ENCODE measurements at regions not wholly inside any gene's neighbourhood (a gene's known extent, or its start where the extent isn't known, plus 50 kb on each side); places are given as distances from the start of the nearest gene placed in this dataset.
A peak's percentile ranks its signal among the peaks of the same experiment; 100 is the strongest.

- FAIRE-seq: no peak
Observed at GRCh38 chr4:119932277-119932676, 134.4 kb downstream of the MAD2L1 start.

GRCh38 chr4:119930546-119930945, 136.1 kb downstream of the MAD2L1 start:
- no peak for FAIRE-seq

GRCh38 chr4:119921830-119922229, 144.8 kb downstream of the MAD2L1 start:
- FAIRE-seq: no peak

DNA sequence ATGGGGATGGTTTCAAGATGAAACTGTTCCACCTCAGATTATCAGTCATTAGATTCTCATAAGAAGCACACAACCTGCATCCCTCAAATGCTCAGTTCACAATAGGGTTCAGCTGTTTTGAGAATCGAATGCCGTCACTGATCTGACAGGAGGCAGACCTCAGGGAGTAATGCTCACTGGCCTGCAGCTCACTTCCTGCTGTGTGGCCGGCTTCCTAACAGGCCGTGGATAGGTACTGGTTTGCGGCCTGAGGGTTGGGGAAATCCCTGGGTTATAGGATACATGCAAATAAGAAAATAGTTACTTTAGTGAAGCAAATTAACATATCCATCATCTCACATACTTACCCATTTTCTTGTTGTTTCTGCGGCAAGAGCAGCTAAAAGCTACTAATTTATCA, 160.4 kb downstream of the MAD2L1 start:
- no peak for FAIRE-seq

DNA sequence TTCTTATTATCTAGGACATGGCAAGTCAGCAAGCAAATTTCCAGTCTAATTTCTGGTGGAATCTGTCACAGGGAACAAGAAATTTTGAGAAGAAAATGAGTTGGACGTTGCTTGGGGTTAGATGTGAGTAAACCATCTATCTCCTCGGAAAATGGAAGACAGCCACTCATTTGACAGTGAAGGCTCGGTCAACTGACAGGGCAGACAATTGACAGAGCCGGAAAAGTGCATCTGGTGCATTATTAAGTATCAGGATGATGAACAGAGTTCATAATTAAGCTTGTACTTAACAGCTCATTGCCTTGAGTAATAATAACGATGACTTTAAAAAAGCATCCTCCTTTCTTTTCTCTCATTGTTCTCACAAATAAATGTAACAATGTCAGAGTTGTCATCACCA, 168.4 kb downstream of the MAD2L1 start:
- FAIRE-seq: no peak

DNA sequence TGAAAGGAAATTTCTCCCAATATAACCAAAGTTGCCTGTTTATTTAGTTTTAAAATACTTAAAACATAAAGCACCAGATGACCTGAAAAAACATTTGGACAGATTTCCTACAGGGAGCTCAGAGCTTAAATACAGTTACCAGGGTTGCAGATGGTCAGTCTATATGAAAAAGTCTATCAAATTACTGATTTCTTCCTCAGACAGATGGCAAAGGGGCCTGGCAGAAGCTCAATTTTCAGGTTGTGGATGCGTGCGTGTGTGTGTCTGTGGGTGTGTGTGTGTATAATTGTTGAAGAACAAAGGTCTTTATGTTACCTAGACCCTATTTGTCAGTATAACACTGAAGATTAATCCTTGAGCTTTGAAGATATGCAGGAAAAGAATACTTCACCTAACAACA, 169.4 kb downstream of the MAD2L1 start:
- peak; percentile 47 for FAIRE-seq

GRCh38 chr4:119894650-119895208, 171.9 kb downstream of the MAD2L1 start:
- FAIRE-seq: no peak

- peak; percentile 83 for FAIRE-seq
Observed at GRCh38 chr4:119873794-119874325, 192.8 kb downstream of the MAD2L1 start.

DNA sequence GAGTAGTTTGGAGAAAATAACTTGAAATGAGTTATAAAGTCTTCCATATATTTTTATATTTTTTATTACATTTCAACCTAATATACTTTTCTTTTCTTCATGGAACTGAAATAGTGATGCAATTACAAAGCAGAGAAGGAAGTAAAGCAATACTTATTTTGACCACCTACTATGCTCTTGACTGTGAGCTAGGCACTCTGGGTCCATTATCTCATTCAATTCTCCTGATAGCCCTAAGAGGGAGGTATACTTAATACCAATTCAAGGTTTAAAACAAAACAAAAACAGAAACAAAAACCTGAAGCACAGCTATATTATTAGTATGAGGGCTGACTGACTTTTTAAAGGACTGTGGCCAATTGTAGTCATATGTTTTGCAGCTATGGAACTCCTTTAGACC, 193.5 kb downstream of the MAD2L1 start:
- no peak for FAIRE-seq

- peak; percentile 36 for FAIRE-seq
Observed at GRCh38 chr4:119872371-119873016, 194.2 kb downstream of the MAD2L1 start.

DNA sequence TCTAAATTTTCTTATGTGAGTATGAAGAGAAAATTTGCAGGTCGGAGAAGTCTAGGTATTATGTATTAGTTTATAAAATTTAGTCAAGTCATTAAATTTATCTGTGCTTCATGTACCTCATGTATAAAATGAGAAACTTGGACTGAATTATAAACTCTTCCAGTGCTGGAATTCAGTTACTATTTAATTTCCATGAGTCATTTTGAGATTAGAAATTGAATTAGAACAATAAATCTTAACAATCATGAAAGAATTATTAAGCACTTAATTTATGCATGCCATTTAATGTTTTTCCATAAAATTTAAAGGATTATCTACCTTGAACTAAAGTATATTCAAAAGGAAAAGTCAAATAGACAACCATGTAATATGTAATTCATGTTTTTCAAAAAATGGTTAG, 195.8 kb downstream of the MAD2L1 start:
- no peak for FAIRE-seq

GRCh38 chr4:119865789-119866188, 200.9 kb downstream of the MAD2L1 start:
- peak; percentile 73 for FAIRE-seq

- no peak for FAIRE-seq
Observed at GRCh38 chr4:119865389-119865788, 201.3 kb downstream of the MAD2L1 start.

GRCh38 chr4:119861731-119862130, 204.9 kb downstream of the MAD2L1 start:
- no peak for FAIRE-seq

GRCh38 chr4:119858176-119858575, 208.5 kb downstream of the MAD2L1 start:
- peak; percentile 36 for FAIRE-seq

- no peak for FAIRE-seq
Observed at GRCh38 chr4:119854364-119854763, 212.3 kb downstream of the MAD2L1 start.

DNA sequence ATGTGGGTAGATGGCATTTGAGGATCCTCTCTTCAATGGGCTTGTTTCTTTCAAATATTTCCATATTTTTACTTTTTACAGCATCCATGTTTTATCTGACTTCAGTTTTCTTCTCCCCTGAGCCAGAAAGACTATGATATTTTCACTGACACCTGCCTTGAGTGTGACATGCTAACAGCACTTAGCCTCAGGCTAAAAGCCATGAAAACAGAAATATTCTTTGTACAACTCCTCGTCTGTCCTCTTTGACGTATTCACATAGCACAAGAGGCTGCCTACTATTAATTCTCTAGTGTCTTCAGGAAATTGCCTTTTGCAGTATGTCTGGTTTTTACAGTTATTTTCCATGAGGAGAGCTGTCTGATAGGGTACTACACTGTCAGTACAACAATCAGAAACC, 215.0 kb downstream of the MAD2L1 start:
- no peak for FAIRE-seq

DNA sequence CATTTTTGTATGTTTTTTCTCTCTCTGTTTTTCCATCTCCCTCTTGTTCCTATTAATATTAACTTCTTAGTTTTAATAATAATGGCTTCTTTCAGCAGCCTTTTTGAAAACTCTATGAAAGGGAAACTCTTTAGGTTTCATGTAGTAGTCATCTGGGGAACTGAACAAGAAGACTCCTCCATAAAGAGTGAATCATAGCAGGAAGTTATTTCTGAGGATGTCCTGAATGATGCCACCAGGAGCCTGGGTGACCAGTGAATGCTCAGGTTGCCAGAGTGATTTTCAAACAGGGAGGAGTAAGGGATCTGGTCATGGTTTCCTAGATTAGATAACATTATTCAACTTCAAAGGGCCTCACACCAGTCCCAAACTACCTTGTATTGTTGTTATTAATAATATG, 212.8 kb upstream of the PDE5A start:
- no peak for FAIRE-seq

GRCh38 chr4:119835613-119835910, 207.0 kb upstream of the PDE5A start:
- no peak for FAIRE-seq

- no peak for FAIRE-seq
Observed at GRCh38 chr4:119834906-119835612, 206.5 kb upstream of the PDE5A start.

- FAIRE-seq: no peak
Observed at GRCh38 chr4:119833611-119834010, 205.0 kb upstream of the PDE5A start.

DNA sequence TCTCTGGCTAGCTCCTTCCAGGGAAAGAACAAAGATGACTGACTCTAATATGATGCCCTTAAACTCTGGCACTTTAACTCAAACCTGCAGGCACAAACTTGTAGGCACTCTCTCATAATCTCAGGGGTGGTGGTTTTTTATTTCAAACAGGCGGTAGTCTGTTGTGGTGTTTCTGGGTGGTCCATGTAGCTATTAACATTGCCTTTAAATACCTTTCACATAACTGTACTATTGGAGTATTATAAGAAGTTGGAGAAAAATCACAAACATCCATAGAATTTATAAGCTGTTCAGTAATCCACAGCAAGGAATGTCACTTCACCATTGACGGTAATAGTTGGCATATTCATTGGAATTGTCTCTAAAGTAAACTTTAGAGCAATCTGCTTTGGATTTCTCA, 204.2 kb upstream of the PDE5A start:
- peak; percentile 58 for FAIRE-seq

- no peak for FAIRE-seq
Observed at GRCh38 chr4:119829326-119829725, 200.7 kb upstream of the PDE5A start.

DNA sequence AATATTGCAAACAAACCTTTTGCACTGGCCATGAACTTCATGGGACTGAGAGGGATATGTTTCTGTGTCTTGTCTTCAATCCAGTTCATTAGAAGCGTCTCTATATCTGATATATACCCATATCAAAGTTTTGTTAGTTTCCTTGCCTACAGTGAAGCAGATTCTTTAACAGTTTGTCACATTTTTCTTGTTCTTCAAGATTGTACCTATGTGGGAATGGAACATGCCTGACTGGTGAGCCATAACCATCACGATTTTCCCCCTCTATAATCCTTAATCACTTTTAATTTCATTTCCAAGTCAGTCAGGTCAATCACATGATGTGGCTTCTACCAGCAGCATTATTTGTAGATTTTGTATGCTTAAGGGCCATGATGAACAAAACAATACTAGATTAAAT, 197.1 kb upstream of the PDE5A start:
- no peak for FAIRE-seq
